GM19328 (cell line): ENCODE measurements at regions not wholly inside any gene's neighbourhood (a gene's known extent, or its start where the extent isn't known, plus 50 kb on each side); places are given as distances from the start of the nearest gene placed in this dataset.

ENCODE experiments used
- ATAC-seq: cut with Tn5 transposase; IDR thresholded peaks from one replicate; pipeline ENCODE4 v1.9.1; 2021; ENCODE audit warnings: mild to moderate bottlenecking, moderate library complexity; ENCODE audit not compliant: unreplicated experiment

GRCh38 chr6:149147938-149148718 is 169.4 kb upstream of the TAB2 start:
- no peak for ATAC-seq

- ATAC-seq, result no peak
These were observed 167.9 kb upstream of the TAB2 start for GRCh38 chr6:149149653-149150052.

- ATAC-seq, result no peak
These were observed 167.2 kb upstream of the TAB2 start for GRCh38 chr6:149150301-149150700.

- no peak for ATAC-seq
These were observed 166.6 kb upstream of the TAB2 start for GRCh38 chr6:149150801-149151398.

- no peak for ATAC-seq
These were observed 165.0 kb upstream of the TAB2 start for GRCh38 chr6:149152521-149152920.

- ATAC-seq, result no peak
These were observed 164.4 kb upstream of the TAB2 start for GRCh38 chr6:149153100-149153499.

GRCh38 chr6:149153693-149154092 is 163.8 kb upstream of the TAB2 start:
- no peak for ATAC-seq

- no peak for ATAC-seq
These were observed 163.2 kb upstream of the TAB2 start for GRCh38 chr6:149154261-149154821.

GRCh38 chr6:149157126-149157525 is 160.4 kb upstream of the TAB2 start:
- ATAC-seq, result no peak

- ATAC-seq, result no peak
These were observed 159.4 kb upstream of the TAB2 start for GRCh38 chr6:149158076-149158475.

GRCh38 chr6:149160943-149161342 is 156.6 kb upstream of the TAB2 start:
- ATAC-seq, result no peak

- no peak for ATAC-seq
These were observed 154.6 kb upstream of the TAB2 start for GRCh38 chr6:149162924-149163323.

GRCh38 chr6:149164199-149164750 is 153.2 kb upstream of the TAB2 start:
- ATAC-seq, result no peak

GRCh38 chr6:149166336-149166735 is 151.2 kb upstream of the TAB2 start:
- ATAC-seq, result no peak

- no peak for ATAC-seq
These were observed 150.8 kb upstream of the TAB2 start for GRCh38 chr6:149166747-149167146.

- ATAC-seq, result no peak
These were observed 148.5 kb upstream of the TAB2 start for GRCh38 chr6:149168968-149169367.

- no peak for ATAC-seq
These were observed 147.6 kb upstream of the TAB2 start for GRCh38 chr6:149169761-149170511.

- no peak for ATAC-seq
These were observed 146.7 kb upstream of the TAB2 start for GRCh38 chr6:149170564-149171452.

GRCh38 chr6:149173222-149173621 is 144.3 kb upstream of the TAB2 start:
- no peak for ATAC-seq

GRCh38 chr6:149174962-149175361 is 142.6 kb upstream of the TAB2 start:
- ATAC-seq, result no peak
